Stimulated activated CD8-positive, alpha-beta memory T cell treated with anti-CD3 and anti-CD28 coated beads, Interleukin-15, amount 100 ng/mL, for 24 hours (primary cell): ENCODE measurements at regions not wholly inside any gene's neighbourhood (a gene's known extent, or its start where the extent isn't known, plus 50 kb on each side); places are given as distances from the start of the nearest gene placed in this dataset.

Source experiments
- DNase-seq: peaks from one replicate; pipeline ENCODE4 v3.0.0-alpha.2; 2020; ENCODE audit warnings: low read depth

GRCh38 chr12:130102266-130102665, 60.0 kb upstream of the FZD10 start:
- no peak for DNase-seq

GRCh38 chr12:130104571-130105106, 57.6 kb upstream of the FZD10 start:
- no peak for DNase-seq

- DNase-seq: no peak
Measured at GRCh38 chr12:130109062-130109945, 53.0 kb upstream of the FZD10 start.

GRCh38 chr12:130110914-130111313, 51.4 kb upstream of the FZD10 start:
- no peak for DNase-seq

GRCh38 chr12:130111965-130112496, 50.2 kb upstream of the FZD10 start:
- DNase-seq: no peak
